ENCODE measurements at regions not wholly inside any gene's neighbourhood (a gene's known extent, or its start where the extent isn't known, plus 50 kb on each side); places are given as distances from the start of the nearest gene placed in this dataset.
A peak's percentile ranks its signal among the peaks of the same experiment; 100 is the strongest.
"Not testable (repeated sequence)": the region's sequence is repeated elsewhere in the genome, so short reads cannot be mapped to it uniquely, and the experiment has no call there.

DNA sequence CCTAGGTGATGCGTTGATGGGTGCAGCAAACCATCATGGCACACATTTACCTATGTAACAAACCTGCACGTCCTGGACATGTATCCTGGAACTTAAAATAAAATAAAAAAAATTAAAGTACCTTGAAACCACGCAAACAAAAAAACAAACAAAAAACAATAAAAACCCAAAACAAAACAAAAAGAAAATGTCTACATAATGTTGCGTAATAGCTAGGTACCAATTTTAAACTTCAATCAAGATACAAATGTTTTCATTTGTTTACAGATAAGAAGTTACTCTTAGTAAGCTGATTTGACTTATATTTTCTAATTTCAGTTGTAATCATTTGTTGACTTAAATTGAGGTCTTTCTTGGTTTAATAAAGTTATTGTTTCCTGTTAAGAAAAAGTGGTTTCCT is 349.6 kb upstream of the KCNMB2 start:
- no peak for DNase-seq

DNA sequence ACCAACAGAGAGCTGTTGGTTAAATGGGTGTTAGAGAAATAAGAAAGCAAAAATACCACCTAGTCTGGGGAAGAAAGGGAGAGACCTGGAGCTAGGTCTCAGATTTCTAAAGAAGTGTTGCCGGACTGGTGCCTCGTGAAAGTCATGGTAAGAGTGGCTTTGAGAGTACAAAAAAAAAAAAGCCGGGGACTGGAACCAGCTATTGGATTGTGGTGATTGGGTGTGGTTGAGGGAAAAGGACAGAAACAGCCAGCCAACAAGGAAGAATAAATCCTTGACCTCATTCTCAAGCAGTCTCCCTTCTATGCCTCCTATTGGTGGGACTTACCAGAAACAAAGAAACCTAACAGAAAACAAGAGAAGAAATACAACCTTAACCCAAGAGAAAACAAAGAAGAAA is 346.4 kb upstream of the KCNMB2 start:
- no peak for DNase-seq

DNA sequence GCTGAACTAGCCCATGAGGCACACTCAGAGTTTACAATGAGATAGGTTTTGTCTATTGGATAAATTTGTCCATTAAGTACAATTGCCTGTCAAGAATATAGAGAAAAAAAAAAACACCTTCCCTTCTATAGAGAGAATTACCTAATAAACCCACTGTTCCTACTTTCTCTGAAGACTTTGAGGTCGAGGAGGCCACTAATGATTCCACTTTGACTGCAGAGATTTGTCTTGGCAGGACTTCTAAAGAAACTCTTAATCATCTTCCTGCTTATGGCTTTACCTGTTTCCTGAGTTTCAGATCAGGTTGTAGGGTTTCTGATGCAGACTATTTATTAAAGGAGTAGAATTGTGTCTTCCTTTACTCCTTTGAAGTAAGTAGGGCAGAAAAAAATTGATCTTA is 342.4 kb upstream of the KCNMB2 start:
- no peak for DNase-seq

DNA sequence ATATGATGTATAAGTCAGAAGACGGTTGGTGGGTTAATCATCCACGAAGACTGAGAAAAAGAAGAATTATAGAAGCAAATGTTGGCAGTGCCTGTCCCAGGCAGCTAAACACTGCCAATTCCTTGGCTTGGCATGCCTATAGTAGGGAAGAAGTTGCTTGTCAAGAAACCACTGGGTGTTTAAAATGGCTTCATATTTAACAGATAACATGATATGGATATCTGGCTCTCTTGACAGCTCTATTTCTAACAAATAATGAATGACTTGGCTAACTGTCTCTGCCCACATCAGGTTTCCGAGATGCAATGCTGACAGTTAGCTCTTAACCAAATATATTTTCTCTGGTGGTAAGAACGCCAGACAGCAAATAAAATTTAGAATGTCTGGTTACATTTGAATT is 341.7 kb upstream of the KCNMB2 start:
- DNase-seq: no peak

DNA sequence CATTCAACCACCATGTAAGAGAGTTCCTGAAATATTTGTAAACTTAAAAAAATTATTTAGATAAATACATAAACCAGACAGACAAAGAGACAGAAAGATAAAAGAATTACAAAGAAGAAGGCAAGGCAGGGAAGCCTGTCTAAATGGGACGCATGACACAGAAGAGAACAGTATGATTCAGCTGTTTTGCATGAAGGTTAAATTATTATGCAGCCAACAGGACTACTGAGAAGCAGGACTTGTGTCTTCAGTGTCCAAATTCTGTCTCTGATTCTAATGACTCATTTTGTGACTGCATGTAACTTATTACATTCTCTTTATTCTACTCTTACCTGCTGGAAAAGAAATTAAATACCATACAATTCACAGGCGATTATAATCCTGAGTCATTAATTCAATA is 340.4 kb upstream of the KCNMB2 start:
- DNase-seq: no peak

DNA sequence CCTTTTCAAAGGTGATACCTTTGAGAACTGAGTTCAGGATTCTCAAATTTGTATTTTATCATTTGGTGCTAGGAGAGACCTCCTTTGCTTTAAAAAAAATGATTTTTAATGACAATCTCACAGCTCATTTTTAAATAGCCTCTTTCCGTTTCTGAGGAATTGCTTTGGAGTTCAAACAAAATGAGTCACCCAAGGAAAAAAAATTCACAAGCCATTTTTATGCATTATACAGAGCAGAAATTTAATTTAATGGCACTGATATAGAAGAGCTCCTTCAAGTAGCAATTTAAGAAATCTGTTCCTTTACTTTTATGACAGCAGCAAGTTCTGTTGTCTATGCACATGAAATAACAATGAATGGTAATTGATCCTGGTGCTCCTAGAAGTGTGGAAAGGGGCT is 337.9 kb upstream of the KCNMB2 start:
- DNase-seq: no peak

DNA sequence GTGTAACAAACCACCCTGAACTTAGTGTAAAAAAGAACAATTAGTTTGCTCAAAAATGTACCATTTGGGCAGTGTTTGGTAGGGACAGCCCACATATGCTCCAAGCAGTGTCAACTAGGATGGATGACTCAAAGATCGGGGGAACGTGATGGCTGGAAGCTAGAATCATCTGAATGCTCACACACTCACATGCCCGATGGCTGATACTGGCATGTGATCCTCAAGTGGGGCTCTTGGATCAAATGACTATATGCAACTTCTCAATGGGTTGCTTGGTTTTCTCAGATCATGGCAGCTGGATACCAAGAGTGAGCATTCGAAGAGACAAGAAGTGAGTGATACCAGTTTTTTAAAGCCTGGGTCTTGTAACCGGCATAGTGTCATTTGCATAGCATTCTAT is 335.9 kb upstream of the KCNMB2 start:
- no peak for DNase-seq

DNA sequence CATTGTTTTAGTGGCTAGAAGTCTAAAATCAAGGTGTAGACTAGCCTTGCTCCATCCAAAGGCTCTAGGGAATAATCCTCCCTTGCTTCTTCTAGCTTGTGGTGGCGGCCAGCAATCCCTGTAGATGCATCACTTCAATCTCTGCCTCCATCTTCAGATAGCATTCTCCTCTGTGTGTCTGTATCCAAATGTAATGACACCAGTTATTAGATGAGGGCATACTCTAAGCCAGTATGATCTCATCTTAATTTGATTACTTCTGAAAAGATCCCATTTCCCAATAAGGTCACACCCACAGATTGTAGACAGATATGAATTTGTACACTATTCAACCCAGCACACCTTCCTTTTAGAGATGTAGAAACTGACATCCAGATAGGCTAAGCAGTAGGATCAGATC is 334.5 kb upstream of the KCNMB2 start:
- DNase-seq: peak in 1 of 51 donors; percentile 55

DNA sequence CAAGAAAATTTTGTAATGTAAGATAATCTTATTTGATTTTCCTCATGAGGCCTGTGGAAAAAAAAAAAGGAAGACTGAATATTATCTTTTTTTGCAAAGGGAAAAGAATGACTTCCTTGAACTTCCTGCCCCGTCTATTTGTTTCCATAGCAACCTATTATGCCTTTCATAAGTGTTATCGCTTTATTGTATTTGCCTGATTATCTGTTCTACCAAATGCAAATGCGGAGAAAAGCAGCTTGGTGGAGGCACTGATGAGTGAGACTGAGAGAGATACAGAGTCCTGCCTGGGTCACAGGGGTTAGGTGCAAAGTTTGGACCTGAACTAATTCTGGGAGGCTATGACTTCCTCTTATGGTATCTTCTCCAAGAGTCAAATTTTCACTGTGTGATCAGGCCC is 334.0 kb upstream of the KCNMB2 start:
- DNase-seq: peak in 1 of 51 donors; percentile 58

DNA sequence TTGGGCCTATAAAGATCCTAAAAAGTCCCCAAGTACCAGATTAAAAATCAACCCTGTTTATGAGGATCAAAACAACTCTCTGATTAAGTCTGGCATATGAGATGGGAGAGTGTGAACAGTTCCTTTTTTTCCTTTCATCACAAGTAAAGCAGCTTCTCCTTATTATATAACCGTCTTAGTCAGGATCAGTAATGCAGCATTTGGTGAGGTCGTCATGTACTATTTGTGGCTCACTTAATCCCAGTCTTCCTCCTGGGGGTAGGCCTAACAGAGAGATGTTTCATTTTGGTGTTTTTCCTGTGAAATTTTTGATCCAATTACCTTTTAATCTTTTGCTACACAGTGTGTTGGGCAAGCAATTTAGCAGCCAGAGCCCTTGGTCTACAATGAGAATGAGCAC is 333.1 kb upstream of the KCNMB2 start:
- DNase-seq: peak in 1 of 51 donors; percentile 61

DNA sequence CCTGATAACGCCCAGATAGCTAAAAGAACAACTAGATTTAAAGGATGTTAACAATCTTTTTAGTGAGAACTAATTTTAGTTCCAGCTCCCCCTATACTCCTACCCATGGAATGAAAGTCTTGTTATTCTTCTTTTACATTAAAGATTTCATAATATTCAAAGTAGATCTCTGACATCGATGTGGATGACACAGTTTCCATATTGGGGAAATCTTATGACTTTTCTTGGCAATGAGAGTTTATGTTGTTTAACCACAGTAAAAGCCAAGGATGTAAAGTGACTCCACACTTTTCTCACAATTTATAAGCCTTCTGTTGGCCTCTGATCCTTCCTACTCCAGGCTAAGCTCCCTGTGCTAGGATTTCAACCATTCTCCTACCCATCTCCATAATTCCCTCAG is 332.6 kb upstream of the KCNMB2 start:
- no peak for DNase-seq

DNA sequence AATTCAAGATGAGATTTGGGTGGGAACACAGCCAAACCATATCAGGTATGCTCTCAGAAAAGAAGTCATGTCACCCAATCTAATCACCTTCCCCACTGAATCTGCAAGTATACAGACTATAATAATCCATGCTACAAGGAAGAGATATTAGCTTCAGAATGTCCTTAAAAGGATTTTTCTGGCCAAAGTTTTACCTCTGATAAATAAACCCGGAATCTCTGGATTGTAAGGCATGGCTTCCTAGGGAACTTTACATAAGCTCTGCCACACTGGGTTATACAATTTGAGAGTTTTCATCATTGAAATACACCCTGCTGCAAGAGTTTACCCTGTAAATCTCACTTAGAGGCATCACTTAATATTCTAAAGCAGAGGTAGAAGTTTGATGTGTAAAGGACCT is 330.5 kb upstream of the KCNMB2 start:
- DNase-seq: no peak

DNA sequence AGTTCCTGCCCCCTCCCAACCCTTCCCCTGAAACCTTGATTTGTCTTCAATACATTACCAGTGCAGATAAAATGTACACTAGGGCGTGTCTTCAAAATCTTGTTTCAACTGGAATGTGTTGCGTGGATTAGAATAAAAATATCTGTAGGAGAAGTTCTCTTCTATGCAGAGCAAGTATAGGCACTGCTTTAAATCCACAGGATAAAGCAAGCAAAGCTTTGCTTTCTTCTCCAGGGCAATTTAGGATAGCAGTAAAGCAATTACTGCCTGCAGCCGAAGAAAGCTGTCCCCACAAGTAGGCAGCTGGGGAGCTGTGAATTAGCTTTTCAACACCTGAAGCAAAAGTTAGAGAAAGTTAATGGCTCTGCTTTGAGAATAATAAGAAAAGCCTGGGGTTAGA is 329.7 kb upstream of the KCNMB2 start:
- no peak for DNase-seq

DNA sequence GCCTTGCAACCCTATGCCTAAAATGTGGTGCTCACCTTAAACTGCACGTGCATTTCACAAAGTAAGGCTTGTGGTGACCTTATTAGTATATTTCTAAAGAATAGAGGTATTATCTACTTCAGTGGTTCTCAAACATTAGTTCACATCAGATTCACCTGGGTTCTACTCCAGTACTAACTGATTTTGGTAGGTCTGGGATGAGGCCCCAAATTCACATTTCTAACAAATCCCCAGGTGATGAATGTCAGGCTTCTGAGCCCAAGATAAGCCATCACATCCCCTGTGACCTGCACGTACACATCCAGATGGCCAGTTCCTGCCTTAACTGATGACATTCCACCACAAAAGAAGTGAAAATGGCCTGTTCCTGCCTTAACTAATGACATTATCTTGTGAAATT is 329.1 kb upstream of the KCNMB2 start:
- DNase-seq: not testable (repeated sequence)

DNA sequence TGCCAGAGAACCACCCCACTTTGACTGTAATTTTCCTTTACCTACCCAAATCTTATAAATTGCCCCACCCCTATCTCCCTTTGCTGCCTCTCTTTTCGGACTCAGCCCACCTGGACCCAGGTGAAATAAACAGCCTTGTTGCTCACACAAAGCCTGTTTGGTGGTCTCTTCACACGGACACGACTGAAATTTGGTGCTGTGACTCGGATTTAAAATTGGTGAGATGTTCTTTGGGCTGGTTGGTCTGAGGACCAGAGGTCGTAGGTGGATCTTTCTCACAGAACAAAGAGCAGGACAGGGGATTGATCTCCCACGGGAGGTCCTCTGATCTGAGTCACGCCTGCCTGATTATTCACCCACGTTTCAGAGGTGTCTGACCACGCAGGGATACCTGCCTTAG is 328.6 kb upstream of the KCNMB2 start:
- not testable (repeated sequence) for DNase-seq

DNA sequence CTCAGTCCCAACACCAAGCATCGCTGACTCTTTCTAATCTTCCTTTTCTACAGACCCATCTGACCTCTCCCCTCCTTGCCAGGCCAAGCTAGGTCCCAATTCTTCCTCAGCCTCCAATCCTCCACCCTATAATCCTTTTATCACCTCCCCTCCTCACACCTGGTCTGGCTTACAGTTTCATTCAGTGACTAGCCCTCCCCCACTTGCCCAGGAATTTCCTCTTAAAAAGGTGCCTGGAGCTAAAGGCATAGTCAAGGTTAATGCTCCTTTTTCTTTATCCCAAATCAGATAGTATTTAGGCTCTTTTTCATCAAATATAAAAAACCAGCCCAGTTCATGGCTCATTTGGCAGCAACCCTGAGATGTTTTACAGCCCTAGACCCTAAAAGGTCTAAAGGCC is 327.1 kb upstream of the KCNMB2 start:
- not testable (repeated sequence) for DNase-seq

DNA sequence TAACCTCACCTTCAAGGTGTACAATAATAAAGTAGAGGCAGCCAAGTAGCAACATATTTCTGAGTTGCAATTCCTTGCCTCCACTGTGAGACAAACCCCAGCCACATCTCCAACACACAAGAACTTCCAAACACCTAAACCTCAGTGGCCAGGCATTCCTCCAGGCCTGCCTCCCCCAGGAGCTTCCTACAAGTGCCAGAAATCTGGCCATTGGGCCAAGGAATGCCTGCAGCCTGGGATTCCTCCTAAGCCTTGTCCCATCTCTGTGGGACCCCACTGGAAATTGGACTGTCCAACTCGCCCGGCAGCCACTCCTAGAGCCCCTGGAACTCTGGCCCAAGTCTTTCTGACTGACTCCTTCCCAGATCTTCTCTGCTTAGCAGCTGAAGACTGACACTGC is 326.6 kb upstream of the KCNMB2 start:
- DNase-seq: not testable (repeated sequence)

DNA sequence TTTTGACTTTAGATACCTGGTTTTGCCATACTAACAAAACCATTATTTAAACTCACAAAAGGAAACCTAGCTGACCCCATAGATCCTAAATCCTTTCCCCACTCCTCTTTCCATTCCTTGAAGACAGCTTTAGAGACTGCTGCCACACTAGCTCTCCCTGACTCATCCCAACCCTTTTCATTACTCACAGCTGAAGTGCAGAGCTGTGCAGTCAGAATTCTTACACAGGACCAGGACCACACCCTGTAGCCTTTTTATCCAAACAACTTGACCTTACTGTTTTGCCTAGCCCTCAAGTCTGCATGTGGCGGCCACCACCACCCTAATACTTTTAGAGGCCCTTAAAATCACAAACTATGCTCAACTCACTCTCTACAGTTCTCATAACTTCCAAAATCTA is 325.1 kb upstream of the KCNMB2 start:
- not testable (repeated sequence) for DNase-seq

DNA sequence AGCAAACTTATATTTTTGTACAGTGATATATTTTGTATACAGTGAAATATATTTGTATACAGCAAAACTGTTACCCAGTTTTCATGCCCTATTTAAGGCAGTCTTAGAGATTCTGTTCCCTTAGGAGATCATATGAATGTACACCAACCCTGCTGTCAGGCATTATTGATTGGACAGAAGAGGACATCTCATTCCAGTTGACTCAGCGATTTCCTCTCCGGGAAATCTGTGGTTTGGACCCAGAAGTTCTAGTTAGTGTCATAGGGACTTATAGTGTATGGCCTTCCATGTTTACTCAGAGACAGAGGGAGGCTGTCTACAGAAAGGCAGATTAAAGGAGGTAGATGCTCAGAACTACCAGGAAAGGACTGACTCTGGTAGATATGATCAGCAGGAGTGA is 318.8 kb upstream of the KCNMB2 start:
- DNase-seq: no peak

DNA sequence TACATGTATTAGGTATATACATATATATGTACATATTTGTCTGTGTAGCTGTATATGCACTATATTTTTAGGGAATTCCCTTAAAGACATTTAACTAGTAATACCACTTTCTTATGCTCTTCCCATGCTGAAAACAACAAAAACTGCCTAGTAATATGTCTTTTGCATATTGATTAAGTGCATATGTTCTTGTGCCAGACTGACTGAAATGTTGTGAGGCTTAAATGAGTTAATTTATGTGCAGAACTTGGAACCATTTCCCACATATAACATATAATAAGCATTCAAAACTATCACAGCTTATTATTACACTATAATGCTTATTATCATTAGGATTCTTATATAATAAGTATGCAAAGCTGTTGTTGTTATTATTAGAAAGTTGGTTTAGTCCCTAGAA is 318.0 kb upstream of the KCNMB2 start:
- DNase-seq: no peak

DNA sequence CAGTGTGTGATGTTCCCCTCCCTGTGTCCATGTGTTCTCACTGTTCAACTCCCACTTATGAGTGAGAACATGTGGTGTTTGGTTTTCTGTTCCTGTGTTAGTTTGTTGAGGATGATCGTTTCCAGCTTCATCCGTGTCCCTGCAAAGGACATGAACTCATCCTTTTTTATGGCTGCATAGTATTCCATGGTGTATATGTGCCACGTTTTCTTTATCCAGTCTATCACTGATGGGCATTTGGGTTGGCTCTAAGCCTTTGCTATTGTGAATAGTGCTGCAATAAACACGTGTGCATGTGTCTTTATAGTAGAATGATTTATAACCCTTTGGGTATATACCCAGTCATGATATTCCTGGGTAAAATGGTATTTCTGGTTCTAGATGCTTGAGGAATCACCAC is 316.6 kb upstream of the KCNMB2 start:
- not testable (repeated sequence) for DNase-seq

DNA sequence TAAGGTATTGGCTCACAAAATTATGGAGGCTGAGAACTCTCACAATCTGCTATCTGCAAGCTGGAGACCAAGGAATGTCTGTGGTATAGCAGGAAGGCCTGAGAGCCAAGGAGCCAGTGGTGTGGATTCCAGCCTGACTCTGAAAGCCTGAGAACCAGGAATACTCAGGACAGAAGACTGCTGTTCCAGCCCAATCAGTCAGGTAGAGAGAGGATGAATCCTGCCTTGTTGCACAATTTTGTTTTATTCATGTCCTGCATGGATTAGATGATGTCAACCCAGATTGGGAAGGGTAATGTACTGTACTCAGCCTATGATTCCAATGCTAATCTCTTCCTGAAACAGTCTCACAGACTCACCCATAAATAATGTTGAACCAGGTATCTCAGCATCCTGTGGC is 312.4 kb upstream of the KCNMB2 start:
- DNase-seq: no peak

DNA sequence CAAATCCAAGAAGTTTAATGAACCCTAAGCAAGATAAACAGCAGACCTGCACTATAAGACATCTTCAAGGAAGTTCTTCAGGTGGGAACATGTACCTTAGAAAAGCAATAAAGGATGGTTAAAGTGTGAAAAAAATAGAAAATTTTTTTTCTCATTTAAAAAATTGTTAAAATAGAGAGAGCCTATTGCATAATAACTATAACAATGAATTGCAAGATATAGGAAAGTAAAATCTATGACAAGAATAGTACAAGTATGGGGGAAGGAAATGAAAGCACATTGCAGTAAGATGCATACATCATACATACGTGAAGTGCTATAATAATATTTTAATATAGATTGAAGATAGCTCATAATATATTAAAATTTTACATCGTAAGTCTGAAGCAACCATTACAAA is 310.1 kb upstream of the KCNMB2 start:
- no peak for DNase-seq

DNA sequence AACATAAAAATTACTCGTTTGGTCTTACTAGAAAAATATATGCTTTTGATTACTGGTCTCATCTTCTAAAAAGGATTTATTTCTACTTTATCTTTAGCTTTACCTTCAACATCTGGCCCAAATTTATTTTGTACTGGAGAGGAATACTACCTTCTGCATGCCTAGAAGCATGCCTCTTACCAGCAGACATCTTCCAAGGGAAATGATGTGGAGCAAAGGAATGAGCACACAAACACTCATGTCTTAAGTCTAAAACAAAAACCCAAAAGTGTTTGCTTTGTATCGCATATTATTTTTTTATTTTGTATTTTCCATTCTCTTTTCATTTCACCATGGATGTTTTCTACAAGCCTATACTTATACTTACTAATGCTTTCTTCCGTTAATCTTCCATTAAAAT is 304.6 kb upstream of the KCNMB2 start:
- no peak for DNase-seq

Measured in hypothalamus (tissue), 51 donors.